ENCODE measurements at regions not wholly inside any gene's neighbourhood (a gene's known extent, or its start where the extent isn't known, plus 50 kb on each side); places are given as distances from the start of the nearest gene placed in this dataset.

DNA sequence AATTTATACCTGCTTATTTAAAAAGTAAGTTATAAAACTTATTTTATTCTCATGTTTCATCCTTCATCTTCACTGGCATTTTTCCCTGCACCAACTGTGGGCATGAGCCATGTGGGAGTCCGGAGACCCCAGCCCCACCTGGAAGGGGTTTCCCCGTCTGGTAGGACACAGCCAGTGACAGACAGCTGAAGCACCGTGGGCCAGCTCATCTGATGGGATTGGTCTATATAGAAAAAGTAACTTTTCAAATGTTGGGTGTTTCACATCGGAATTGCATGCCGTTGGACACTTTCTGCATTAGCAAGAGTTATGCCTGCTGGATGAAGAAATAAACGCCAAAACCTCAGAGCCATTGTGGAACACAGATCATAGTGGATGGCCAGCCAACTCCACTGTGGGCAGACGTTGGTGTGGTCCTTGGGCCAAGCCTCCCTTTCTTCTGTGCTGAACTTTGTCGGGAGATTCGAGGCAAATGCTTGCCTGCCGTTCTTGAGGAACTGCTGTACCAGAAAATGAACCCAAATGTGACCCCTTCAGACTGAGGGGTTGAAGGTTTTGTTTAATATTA, 1329.3 kb downstream of the TBC1D22A start:
- Histone ChIP-seq H3K27ac (no peak overlapping the region), H3K9ac (no peak overlapping the region), H4K20me1 (0 out of 22 replicates have a peak, but pooled peaks cover 0 to 7% (median 0%) of the 10 kb centered on the region in 11 experiments), H3K27me3 (peaks cover 0 to 14% (median 0%) of the 10 kb centered on the region in 11 experiments; a peak in 4 of 22 replicates), H3K9me3 (replicated peaks in 1 of 11) (no peaks in the 10 kb centered on the region), H3K4me2 (peak overlapping the region in 10 of 11 experiments; percentile 76 to 96 (median 90); a peak in 17 of 22 replicates), H3K36me3 (no peaks in the 10 kb centered on the region), H3K4me3 (no peak overlapping the region), H3K4me1 (peaks cover 17 to 68% (median 56%) of the 10 kb centered on the region in 10 experiments)
- TF ChIP-seq Cebpa-rat (IDR thresholded peaks at IDR 0.05) = no peak

DNA sequence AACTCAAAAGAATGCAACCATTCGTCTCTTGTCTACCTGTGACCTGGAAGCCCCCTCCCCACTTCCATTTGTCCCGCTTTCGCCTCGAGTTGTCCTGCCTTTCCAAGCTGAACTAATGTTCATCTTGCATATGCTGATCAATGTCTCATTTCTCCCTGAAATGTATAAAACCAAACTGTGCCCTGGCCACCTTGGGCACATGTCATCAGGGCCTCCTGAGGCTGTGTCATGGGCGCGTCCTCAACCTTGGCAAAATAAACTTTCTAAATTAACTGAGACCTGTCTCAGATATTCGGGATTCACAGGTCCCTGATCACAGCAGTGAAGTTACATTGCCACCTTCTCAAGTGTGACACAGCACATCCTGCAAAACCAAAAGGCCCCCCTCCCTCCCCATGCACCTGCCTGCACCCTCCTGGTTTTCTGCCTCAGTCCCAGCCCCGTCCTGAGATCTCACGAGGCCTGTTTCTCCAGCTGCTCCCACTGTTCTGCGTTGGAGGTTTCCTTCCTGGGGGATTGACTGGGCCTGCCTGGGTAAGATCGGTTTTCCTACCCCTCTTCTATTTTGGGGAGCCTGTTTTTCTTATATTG, 1328.7 kb downstream of the TBC1D22A start:
- H3K4me3 ChIP-seq = peak overlapping the region in 2 of 10 experiments; percentile 42 to 43; a peak in 1 of 20 replicates
- peak overlapping the region in 1 of 11 experiments; percentile 46; a peak in 2 of 22 replicates for H3K9ac ChIP-seq
- 0 out of 22 replicates have a peak, but pooled peaks cover 0 to 7% (median 0%) of the 10 kb centered on the region in 11 experiments for H4K20me1 ChIP-seq
- H3K27ac ChIP-seq = no peak overlapping the region
- H3K4me2 ChIP-seq = peak overlapping the region; percentile 76 to 96 (median 91)
- no peak for TF ChIP-seq Cebpa-rat (IDR thresholded peaks at IDR 0.05)
- peaks cover 0 to 12% (median 3%) of the 10 kb centered on the region in 11 experiments; a peak in 9 of 22 replicates for H3K27me3 ChIP-seq
- no peaks in the 10 kb centered on the region for H3K36me3 ChIP-seq
- H3K4me1 ChIP-seq = peaks cover 16 to 66% (median 51%) of the 10 kb centered on the region in 10 experiments
- no peaks in the 10 kb centered on the region for H3K9me3 ChIP-seq (replicated peaks in 1 of 11)

DNA sequence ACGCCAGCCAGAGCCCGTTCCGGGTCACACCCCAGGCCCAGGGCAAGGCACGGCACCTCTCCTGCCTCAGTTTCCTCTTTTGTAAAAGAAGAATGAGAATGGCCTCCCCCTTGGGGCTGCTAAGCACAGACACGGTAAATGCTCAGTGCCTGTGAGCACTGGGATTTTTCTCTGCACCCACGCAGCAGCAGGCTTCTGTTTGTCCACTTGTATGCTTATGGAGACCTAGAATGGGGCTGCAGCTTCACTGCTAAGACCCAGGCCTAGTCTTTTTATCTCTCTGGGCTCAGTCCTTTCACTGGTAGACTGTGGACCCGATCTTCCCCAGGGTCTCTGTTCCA, 1327.9 kb downstream of the TBC1D22A start:
- Histone ChIP-seq H4K20me1 (peaks cover 0 to 15% (median 0%) of the 10 kb centered on the region in 11 experiments; a peak in 3 of 22 replicates), H3K9ac (peak overlapping the region in 8 of 11 experiments; percentile 14 to 60 (median 46); a peak in 12 of 22 replicates), H3K4me1 (peaks cover 16 to 68% (median 54%) of the 10 kb centered on the region in 10 experiments), H3K9me3 (replicated peaks in 1 of 11) (no peaks in the 10 kb centered on the region), H3K4me3 (peak overlapping the region in 7 of 10 experiments; percentile 24 to 53 (median 43); a peak in 11 of 20 replicates), H3K4me2 (peak overlapping the region; percentile 76 to 96 (median 91)), H3K36me3 (no peaks in the 10 kb centered on the region), H3K27me3 (peaks cover 0 to 21% (median 11%) of the 10 kb centered on the region in 11 experiments; a peak in 15 of 22 replicates), H3K27ac (peak overlapping the region in 2 of 11 experiments; percentile 35 to 36; a peak in 1 of 22 replicates)
- TF ChIP-seq Cebpa-rat (IDR thresholded peaks at IDR 0.05) = no peak

DNA sequence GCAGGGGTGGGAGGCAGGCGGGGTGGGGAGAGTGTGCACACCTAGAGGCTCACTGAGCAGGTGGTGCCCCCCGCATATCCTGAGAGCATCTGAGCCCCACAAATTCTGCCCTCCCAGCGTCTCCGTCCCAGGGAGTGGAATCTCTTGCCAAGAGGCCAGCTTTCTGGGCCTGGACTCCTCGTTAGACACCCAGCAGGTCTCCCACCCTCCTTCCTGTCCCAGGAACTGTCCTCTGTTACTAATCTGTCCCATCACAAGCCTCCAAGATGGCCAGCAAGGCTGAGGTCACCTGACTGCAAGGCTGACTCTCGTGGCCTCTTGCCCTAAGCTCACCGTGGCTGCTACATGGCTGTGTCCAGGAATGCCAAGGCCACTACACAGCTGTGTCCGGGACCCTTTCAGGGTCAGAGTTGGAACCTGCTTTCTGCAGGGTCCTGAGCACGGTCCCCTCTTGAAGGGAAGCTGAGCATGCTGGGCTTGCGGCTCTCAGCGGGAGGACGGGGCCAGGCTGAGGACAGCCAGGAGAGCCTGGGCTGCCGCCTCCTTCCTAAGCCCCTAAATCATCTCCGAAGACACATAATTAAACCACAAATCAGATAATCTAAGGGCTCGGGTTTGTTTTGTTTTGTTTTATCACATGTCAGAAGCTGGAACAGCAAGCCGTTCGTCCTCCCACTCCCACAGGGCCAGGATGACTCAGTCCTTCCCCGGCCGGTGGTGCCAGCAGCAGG, 1327.3 kb downstream of the TBC1D22A start:
- Histone ChIP-seq H3K9ac (peak overlapping the region in 7 of 11 experiments; percentile 14 to 60 (median 46); a peak in 6 of 22 replicates), H3K4me3 (peak overlapping the region in 7 of 10 experiments; percentile 24 to 53 (median 43); a peak in 7 of 20 replicates), H3K27me3 (peaks cover 0 to 26% (median 12%) of the 10 kb centered on the region in 11 experiments; a peak in 15 of 22 replicates), H3K4me1 (peaks cover 19 to 68% (median 57%) of the 10 kb centered on the region in 10 experiments), H3K36me3 (no peaks in the 10 kb centered on the region), H4K20me1 (peaks cover 0 to 20% (median 2%) of the 10 kb centered on the region in 11 experiments; a peak in 14 of 22 replicates), H3K4me2 (peak overlapping the region; percentile 76 to 96 (median 91)), H3K27ac (peak overlapping the region in 1 of 11 experiments; percentile 35; a peak in 1 of 22 replicates), H3K9me3 (replicated peaks in 1 of 11) (no peaks in the 10 kb centered on the region)
- TF ChIP-seq Cebpa-rat (IDR thresholded peaks at IDR 0.05) = no peak

DNA sequence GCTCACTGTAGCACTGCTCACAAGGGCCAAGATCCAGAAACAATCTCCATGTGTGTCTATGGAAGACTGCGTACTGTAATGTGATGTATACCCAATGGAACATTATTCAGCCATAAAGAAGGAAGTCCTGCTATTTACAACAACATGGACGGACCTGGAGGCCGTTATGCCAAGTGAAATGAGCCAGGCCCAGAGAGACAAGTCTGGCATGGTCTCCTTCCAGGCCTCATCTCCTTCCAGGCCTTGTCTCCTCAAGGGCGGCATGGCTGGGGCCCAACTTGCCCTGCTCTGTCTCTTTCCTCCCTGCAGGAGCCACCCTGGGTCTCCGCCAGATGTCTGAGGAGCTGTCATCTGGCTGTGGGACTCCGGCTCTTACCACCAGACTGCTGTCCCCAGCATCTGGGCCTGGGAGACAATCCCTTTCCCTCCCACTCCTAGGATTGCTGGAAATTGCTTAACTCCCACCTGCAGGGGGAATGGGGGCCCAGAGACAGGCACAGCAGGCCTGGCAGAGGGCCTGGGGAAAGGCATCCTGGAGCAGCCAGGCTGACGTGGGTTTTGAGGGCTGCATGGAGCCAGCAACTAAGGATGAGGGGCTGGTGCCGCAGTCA, 1326.6 kb downstream of the TBC1D22A start:
- no peak overlapping the region for H3K9ac ChIP-seq
- H3K27ac ChIP-seq = no peak overlapping the region
- H3K4me2 ChIP-seq = no peak overlapping the region
- H3K36me3 ChIP-seq = no peaks in the 10 kb centered on the region
- peaks cover 0 to 27% (median 8%) of the 10 kb centered on the region in 11 experiments; a peak in 17 of 22 replicates for H4K20me1 ChIP-seq
- H3K9me3 ChIP-seq (replicated peaks in 1 of 11) = no peaks in the 10 kb centered on the region
- no peak overlapping the region for H3K4me3 ChIP-seq
- peaks cover 0 to 34% (median 12%) of the 10 kb centered on the region in 11 experiments; a peak in 15 of 22 replicates for H3K27me3 ChIP-seq
- peaks cover 27 to 68% (median 59%) of the 10 kb centered on the region in 10 experiments for H3K4me1 ChIP-seq
- no peak for TF ChIP-seq Cebpa-rat (IDR thresholded peaks at IDR 0.05)

DNA sequence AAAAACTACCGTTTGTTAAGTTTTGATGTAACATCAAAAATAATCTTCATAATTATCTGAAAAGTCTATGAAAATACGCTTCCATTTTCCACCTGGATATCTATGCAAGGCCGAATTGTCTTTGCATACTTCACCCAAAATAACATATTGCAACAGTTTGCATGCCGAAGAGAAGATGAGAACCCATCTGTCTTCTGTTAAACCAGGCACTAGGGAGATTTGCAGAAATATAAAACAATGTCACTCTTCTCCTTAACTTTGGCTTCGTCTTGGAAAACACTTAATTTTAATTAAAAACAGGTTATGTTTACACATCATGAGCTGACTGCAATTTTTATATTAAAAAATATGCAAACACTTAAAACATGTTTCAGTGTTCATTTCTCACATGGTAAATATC, 1325.8 kb downstream of the TBC1D22A start:
- peaks cover 0 to 35% (median 15%) of the 10 kb centered on the region in 11 experiments; a peak in 17 of 22 replicates for H4K20me1 ChIP-seq
- H3K4me2 ChIP-seq = no peak overlapping the region
- TF ChIP-seq Cebpa-rat (IDR thresholded peaks at IDR 0.05) = no peak
- H3K4me1 ChIP-seq = peaks cover 32 to 68% (median 59%) of the 10 kb centered on the region in 10 experiments
- no peaks in the 10 kb centered on the region for H3K9me3 ChIP-seq (replicated peaks in 1 of 11)
- H3K9ac ChIP-seq = no peak overlapping the region
- H3K4me3 ChIP-seq = no peak overlapping the region
- no peaks in the 10 kb centered on the region for H3K36me3 ChIP-seq
- no peak overlapping the region for H3K27ac ChIP-seq
- peaks cover 5 to 41% (median 19%) of the 10 kb centered on the region in 11 experiments; a peak in 18 of 22 replicates for H3K27me3 ChIP-seq

DNA sequence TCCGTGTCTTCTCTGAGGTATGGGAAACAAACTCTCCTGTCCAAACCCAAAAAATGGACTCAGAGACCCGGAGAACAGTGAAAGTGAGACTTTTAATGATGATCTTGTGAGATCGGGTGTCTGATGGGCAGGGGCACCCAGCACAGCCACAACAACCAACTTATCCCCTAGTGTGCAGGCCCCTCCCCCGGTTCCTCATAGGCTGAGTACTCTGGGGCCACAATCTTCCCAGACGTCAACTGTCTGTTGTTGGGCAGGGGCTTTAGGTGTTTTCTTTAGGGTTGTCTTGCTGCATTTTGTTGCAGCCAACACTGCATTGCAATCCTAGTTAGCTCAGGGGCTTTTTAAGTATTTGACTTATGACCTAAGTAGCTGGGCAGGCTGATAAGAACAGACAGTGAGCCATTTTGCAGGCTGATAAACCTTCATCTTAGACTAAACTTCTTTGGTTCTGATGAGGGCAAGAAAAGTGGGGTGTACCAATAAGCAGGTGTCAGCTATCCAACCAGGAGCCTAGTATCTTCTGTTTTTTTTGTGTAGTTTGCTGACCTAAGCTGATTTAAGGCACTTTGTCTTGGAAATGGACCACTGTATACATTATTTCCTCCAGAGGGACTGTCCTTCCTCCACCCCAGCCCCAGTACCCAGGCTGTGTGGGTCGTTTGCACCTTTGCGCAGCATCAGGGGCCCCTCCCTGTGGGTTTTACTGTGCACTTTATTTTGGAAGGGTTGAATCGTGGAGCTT, 1323.6 kb downstream of the TBC1D22A start:
- peaks cover 30 to 54% (median 45%) of the 10 kb centered on the region in 10 experiments for H3K4me1 ChIP-seq

DNA sequence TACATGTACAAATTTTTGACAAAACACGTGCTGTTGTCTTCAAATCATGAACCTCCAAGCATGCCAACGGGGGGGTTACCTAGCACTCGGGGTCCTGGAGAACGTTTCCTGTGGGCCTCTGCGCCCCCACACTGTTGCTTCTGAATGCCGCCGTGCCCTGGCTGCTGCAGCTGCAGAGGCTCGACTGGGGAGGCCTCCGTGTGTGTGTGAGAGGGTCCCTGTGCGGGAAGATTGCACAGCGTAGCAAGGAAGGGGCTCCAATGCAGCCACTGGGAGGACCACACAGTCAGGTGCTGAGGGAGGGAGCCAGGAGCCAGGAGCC, 1322.2 kb downstream of the TBC1D22A start:
- no peak for TF ChIP-seq Cebpa-rat (IDR thresholded peaks at IDR 0.05)
- Histone ChIP-seq H3K27me3 (peaks cover 11 to 61% (median 31%) of the 10 kb centered on the region in 11 experiments; a peak in 18 of 22 replicates), H3K4me1 (peaks cover 16 to 43% (median 31%) of the 10 kb centered on the region in 10 experiments)

More for the DNA sequence above, 1323.6 kb downstream of the TBC1D22A start:
- no peak overlapping the region for H3K9ac ChIP-seq
- peaks cover 11 to 61% (median 31%) of the 10 kb centered on the region in 11 experiments; a peak in 18 of 22 replicates for H3K27me3 ChIP-seq
- peak overlapping the region in 8 of 11 experiments; percentile 58 to 95 (median 86); a peak in 13 of 22 replicates for H3K4me2 ChIP-seq
- no peaks in the 10 kb centered on the region for H3K9me3 ChIP-seq (replicated peaks in 1 of 11)
- no peak for TF ChIP-seq Cebpa-rat (IDR thresholded peaks at IDR 0.05)
- no peak overlapping the region for H3K27ac ChIP-seq
- H4K20me1 ChIP-seq = peaks cover 0 to 49% (median 15%) of the 10 kb centered on the region in 11 experiments; a peak in 17 of 22 replicates
- no peaks in the 10 kb centered on the region for H3K36me3 ChIP-seq
- no peak overlapping the region for H3K4me3 ChIP-seq

More for the DNA sequence above, 1322.2 kb downstream of the TBC1D22A start:
- peak overlapping the region; percentile 58 to 95 (median 81) for H3K4me2 ChIP-seq
- no peaks in the 10 kb centered on the region for H3K9me3 ChIP-seq (replicated peaks in 1 of 11)
- H3K27ac ChIP-seq = no peak overlapping the region
- H3K4me3 ChIP-seq = peak overlapping the region in 1 of 10 experiments; percentile 2; a peak in 1 of 20 replicates
- H3K36me3 ChIP-seq = no peaks in the 10 kb centered on the region
- no peak overlapping the region for H3K9ac ChIP-seq
- H4K20me1 ChIP-seq = peaks cover 0 to 50% (median 15%) of the 10 kb centered on the region in 11 experiments; a peak in 17 of 22 replicates
